ENCODE measurements at regions not wholly inside any gene's neighbourhood (a gene's known extent, or its start where the extent isn't known, plus 50 kb on each side); places are given as distances from the start of the nearest gene placed in this dataset.
"Not testable (repeated sequence)": the region's sequence is repeated elsewhere in the genome, so short reads cannot be mapped to it uniquely, and the experiment has no call there.

DNA sequence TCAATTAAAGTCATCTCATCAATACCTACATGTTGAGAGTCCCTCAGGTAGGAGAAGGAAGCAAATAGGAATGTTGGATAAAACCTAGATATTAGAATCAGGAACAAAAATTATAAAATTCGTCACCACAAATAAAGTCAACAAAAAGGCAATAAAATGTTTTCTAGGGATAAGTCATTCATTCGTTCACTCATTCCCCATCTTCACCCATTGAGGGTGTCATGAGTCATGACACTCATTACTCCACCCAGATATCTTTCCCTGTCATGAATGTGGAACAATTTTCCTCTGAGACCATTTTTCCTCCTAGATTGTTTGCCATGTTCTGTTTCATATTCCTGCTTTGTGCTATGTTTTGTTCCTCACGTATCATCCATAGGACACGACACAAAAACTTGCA is 50.9 kb upstream of the OLIG3 start:
- Mint-ChIP-seq H3K27ac (no peak overlapping the region), H3K9me3 (peaks cover 5% of the 10 kb centered on the region), H3K4me1 (ENCODE audit: low read depth) (peaks cover 14% of the 10 kb centered on the region), H3K27me3 (ENCODE audit: low read depth) (peaks cover 37% of the 10 kb centered on the region), H3K4me3 (no peak overlapping the region), H3K36me3 (ENCODE audit: low read depth) (no peaks in the 10 kb centered on the region)

DNA sequence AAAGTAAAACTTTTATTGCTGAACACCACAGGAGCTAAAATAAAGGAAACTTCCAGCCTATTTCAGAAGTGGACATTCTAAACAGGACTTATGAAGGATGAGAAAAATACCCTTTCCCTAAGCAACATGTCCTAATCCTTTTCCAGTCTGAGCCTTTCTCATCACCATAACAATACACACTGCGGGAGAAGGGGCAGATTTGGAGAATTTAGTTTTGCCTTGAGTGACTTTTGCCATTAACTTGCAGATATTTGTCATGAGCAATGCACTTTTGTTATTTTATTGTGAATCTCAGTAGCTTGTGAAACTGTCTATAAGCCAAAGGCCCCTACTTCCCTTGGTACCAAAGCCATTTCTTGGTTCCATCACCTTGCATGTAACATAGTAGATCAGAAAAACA is 53.0 kb upstream of the OLIG3 start:
- peaks cover 34% of the 10 kb centered on the region for H3K27me3 Mint-ChIP-seq (ENCODE audit: low read depth)
- H3K27ac Mint-ChIP-seq, result no peak overlapping the region
- H3K4me3 Mint-ChIP-seq, result no peak overlapping the region
- H3K9me3 Mint-ChIP-seq, result peaks cover 1% of the 10 kb centered on the region
- peaks cover 11% of the 10 kb centered on the region for H3K4me1 Mint-ChIP-seq (ENCODE audit: low read depth)
- H3K36me3 Mint-ChIP-seq (ENCODE audit: low read depth), result no peaks in the 10 kb centered on the region

DNA sequence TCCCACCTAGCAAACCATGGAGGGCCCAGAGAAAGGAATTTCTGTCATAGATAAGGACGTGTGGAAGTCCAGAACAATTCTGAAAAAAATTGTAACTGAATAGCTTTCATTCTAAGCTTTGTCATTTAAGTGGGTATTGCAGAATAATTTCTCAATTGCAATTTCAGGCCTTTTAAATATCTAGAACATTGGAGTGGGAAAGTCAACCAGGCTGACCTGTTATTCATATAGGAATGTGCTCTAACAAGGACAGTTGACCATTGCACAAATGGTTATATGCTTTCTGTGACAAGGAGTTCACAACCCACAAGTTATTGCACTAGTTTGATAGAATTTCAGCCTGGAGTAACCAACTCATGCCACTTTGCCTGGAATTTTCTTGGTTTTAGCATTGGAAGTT is 53.4 kb upstream of the OLIG3 start:
- no peaks in the 10 kb centered on the region for H3K9me3 Mint-ChIP-seq
- H3K4me3 Mint-ChIP-seq, result no peak overlapping the region
- no peak overlapping the region for H3K27ac Mint-ChIP-seq
- H3K27me3 Mint-ChIP-seq (ENCODE audit: low read depth), result peaks cover 34% of the 10 kb centered on the region
- peaks cover 9% of the 10 kb centered on the region for H3K4me1 Mint-ChIP-seq (ENCODE audit: low read depth)
- H3K36me3 Mint-ChIP-seq (ENCODE audit: low read depth), result no peaks in the 10 kb centered on the region

DNA sequence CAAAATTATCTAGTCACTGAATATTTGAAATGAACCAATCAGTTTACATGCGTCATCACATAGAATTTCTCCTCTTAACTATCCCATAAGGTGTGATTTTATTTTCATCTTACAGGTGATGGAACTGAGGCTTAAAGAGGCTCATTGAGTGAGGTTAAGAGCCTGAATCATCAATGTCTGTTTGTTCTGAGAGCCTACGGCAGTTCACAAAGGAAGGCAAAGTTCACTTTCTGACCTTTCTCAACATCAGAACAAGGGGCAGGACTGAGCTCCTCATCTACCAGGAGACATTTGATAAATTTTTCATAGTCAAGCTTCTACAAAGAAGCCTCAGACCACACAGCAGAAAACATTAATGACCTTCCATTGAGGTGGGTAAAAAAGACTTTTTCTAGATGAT is 54.9 kb upstream of the OLIG3 start:
- no peak overlapping the region for H3K27ac Mint-ChIP-seq
- H3K36me3 Mint-ChIP-seq (ENCODE audit: low read depth), result no peaks in the 10 kb centered on the region
- H3K9me3 Mint-ChIP-seq, result no peaks in the 10 kb centered on the region
- peaks cover 33% of the 10 kb centered on the region for H3K27me3 Mint-ChIP-seq (ENCODE audit: low read depth)
- no peak overlapping the region for H3K4me3 Mint-ChIP-seq
- H3K4me1 Mint-ChIP-seq (ENCODE audit: low read depth), result no peaks in the 10 kb centered on the region

DNA sequence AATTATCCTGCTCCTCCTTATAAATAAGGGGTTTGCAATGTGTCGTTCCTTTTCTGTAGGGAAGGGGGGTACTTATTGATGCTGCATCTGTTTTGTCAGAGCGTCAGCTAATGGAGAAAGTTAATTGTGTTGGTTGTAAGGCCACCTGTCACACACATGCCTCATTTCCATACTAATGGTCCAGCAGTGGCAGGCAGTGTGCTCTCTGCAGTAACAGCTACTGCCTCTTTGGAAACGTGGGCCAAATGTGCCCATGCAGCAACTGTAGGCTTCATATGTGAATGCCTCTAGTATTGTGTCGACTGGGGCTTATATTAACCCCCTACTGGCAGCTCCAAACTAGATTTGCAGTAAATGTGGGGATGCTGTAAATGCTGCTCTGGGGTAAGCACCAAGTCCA is 56.3 kb upstream of the OLIG3 start:
- H3K4me3 Mint-ChIP-seq, result no peak overlapping the region
- H3K9me3 Mint-ChIP-seq, result no peaks in the 10 kb centered on the region
- peaks cover 26% of the 10 kb centered on the region for H3K27me3 Mint-ChIP-seq (ENCODE audit: low read depth)
- H3K27ac Mint-ChIP-seq, result no peak overlapping the region
- H3K36me3 Mint-ChIP-seq (ENCODE audit: low read depth), result no peaks in the 10 kb centered on the region
- no peaks in the 10 kb centered on the region for H3K4me1 Mint-ChIP-seq (ENCODE audit: low read depth)

DNA sequence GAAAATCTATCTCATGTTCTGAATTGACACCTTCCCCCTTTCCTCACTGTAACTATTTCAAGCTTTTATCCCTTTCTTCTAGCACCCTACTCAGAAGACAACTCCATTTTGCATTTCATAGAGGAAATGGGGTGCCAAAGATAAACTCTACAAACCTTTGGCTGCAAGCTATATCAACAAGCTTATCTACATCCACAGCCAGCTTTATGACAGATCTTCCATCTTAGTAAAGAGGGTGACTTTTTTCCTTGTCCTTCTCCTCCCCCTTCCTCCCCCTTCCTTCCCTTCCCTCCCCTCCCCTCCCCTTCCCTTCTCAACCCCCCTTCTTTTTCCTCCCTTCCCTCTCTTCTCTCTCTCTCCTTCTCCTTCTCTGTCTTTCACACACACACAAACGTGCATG is 58.0 kb upstream of the OLIG3 start:
- Mint-ChIP-seq H3K4me1 (ENCODE audit: low read depth) (peaks cover 2% of the 10 kb centered on the region), H3K4me3 (no peak overlapping the region), H3K27me3 (ENCODE audit: low read depth) (peaks cover 25% of the 10 kb centered on the region), H3K27ac (no peak overlapping the region), H3K9me3 (no peaks in the 10 kb centered on the region), H3K36me3 (ENCODE audit: low read depth) (no peaks in the 10 kb centered on the region)

DNA sequence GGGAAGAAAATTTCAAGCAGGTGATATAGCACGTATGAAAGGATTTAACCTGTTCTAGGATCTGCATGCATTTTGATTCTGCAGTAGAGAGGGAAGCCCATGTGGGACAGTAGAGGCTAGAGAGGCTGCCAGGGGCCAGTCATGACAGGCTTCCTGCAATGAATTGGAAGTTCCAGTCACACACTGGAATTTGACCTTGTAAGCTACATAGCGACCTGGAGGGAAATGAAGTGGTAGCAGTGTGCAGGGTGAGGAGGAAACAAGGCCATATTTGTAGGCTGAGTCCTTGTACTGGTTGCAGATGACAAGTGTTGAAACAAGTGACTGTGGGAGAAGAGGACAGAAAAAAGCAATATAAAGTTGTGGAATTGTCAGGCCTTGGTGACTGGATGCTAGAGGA is 58.6 kb upstream of the OLIG3 start:
- Mint-ChIP-seq H3K9me3 (no peaks in the 10 kb centered on the region), H3K4me1 (ENCODE audit: low read depth) (peaks cover 2% of the 10 kb centered on the region), H3K27ac (no peak overlapping the region), H3K27me3 (ENCODE audit: low read depth) (peaks cover 20% of the 10 kb centered on the region), H3K36me3 (ENCODE audit: low read depth) (no peaks in the 10 kb centered on the region), H3K4me3 (no peak overlapping the region)

DNA sequence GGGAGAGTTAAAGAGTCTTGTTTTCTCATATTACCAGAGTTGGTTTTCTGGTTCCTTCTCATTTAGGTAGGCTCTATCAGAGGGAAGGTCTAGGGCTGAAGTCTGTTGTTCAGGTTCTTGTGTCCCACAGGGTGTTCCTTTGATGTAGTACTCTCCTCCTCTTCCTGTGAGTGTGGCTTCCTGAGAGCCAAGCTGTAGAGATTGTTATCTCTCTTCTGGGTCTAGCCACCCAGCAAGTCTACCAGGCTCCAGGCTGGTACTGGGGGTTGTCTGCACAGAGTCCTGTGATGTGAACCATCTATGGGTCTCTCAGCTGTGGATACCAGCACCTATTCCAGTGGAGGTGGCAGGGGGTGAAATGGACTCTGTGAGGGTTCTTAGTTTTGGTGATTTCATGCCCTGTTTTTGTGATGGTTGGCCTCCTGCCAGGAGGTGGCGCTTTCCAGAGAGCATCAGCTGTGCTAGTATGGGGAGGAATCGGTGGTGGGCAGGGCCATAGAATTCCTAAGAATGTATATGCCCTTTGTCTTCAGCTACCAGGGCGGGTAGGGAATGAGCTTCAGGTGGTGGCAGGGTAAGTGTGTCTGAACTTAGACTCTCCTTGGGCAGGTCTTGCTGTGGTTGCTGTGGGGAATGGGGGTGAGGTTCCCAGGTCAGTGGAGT is 65.5 kb upstream of the OLIG3 start:
- not testable (repeated sequence) for H3K27me3 Mint-ChIP-seq (ENCODE audit: low read depth); H3K36me3 Mint-ChIP-seq (ENCODE audit: low read depth)
- Mint-ChIP-seq H3K9me3 (peaks cover 26% of the 10 kb centered on the region), H3K4me3 (peak overlapping the region; percentile 45), H3K27ac (peak overlapping the region; percentile 26), H3K4me1 (ENCODE audit: low read depth) (peaks cover 15% of the 10 kb centered on the region)

DNA sequence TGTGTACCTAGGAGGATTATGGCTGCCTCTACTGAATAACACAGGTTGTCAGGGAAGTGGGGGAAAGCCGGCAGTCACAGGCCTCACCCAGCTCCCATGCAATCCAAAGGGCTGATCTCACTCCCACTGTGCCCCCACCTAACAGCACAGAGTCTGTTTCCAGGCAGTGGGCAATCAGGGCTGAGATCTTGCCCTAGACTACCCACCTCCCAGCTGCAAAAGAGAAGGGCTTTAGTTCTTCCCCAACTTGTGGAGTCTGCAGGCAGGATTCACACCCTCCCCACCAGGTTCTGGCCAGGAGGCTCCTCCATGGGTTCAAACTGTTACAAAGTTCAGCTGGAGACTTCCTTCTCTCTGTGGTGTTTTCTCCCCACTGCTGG is 66.0 kb upstream of the OLIG3 start:
- H3K27me3 Mint-ChIP-seq (ENCODE audit: low read depth), result peaks cover 7% of the 10 kb centered on the region
- no peak overlapping the region for H3K27ac Mint-ChIP-seq
- H3K36me3 Mint-ChIP-seq (ENCODE audit: low read depth), result peaks cover 10% of the 10 kb centered on the region
- peaks cover 15% of the 10 kb centered on the region for H3K4me1 Mint-ChIP-seq (ENCODE audit: low read depth)
- H3K9me3 Mint-ChIP-seq, result peaks cover 26% of the 10 kb centered on the region
- H3K4me3 Mint-ChIP-seq, result no peak overlapping the region

DNA sequence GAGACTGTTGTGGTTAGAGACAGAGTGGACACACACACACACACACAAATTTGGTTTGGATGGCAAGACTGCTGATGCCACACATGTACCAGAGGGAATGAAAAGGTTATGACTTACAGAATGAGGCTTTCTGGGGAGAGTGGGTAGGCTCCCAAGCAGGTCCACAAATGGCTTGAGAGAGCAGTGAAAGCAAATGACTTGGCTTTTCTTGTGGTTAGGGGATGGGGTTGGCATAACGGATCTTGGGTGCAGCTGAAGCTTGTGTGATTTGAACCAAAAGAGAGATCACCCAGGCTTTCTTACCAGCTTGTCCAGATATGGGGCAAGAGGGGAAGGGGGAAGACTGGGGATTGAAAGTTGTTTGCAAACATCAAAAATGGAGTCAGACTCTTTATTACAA is 73.9 kb upstream of the OLIG3 start:
- Mint-ChIP-seq H3K4me1 (ENCODE audit: low read depth) (no peaks in the 10 kb centered on the region), H3K27ac (no peak overlapping the region), H3K36me3 (ENCODE audit: low read depth) (no peaks in the 10 kb centered on the region), H3K9me3 (peaks cover 9% of the 10 kb centered on the region), H3K4me3 (no peak overlapping the region), H3K27me3 (ENCODE audit: low read depth) (peaks cover 52% of the 10 kb centered on the region)

DNA sequence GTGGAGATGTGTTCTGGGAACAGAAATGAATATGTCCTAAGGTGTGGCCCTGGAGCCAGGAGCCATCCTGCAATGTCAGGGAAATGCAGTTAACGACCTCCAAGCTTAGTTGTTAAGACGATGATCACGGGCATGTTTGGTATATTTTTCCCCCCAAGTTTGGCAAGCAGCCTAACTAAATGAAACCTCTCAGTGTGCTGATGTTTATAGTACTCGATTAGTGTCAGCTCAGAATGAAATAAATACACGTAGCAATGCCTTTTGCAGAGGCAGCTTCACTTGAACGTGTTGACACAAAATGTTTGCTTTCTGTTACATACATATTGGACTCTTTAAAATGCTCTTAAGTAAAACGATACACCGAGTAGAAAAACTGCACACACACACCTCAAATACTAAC is 76.2 kb upstream of the OLIG3 start:
- Mint-ChIP-seq H3K36me3 (ENCODE audit: low read depth) (no peaks in the 10 kb centered on the region), H3K27ac (no peak overlapping the region), H3K9me3 (no peaks in the 10 kb centered on the region), H3K4me1 (ENCODE audit: low read depth) (no peaks in the 10 kb centered on the region), H3K4me3 (no peak overlapping the region), H3K27me3 (ENCODE audit: low read depth) (peaks cover 71% of the 10 kb centered on the region)

DNA sequence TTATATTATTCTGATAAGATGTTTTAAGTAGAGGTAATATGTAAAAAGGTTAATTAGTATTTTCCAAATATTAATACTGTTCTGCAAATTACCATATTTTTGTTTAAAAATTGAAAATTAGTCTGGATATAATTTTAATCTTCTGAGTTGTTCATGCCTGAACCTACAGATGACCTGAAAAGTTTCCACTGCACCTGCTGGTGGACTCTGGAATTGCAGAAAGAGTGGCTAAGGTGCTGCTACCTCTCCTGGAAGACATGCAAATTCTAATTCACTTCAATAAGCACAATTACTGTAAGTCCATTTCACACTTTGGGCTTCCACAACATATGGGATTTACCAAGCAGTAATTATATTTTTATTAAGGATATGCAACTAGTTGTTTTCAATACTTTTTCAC is 77.7 kb upstream of the OLIG3 start:
- no peak overlapping the region for H3K4me3 Mint-ChIP-seq
- H3K27me3 Mint-ChIP-seq (ENCODE audit: low read depth), result peaks cover 69% of the 10 kb centered on the region
- H3K4me1 Mint-ChIP-seq (ENCODE audit: low read depth), result no peaks in the 10 kb centered on the region
- no peaks in the 10 kb centered on the region for H3K9me3 Mint-ChIP-seq
- no peaks in the 10 kb centered on the region for H3K36me3 Mint-ChIP-seq (ENCODE audit: low read depth)
- H3K27ac Mint-ChIP-seq, result no peak overlapping the region

DNA sequence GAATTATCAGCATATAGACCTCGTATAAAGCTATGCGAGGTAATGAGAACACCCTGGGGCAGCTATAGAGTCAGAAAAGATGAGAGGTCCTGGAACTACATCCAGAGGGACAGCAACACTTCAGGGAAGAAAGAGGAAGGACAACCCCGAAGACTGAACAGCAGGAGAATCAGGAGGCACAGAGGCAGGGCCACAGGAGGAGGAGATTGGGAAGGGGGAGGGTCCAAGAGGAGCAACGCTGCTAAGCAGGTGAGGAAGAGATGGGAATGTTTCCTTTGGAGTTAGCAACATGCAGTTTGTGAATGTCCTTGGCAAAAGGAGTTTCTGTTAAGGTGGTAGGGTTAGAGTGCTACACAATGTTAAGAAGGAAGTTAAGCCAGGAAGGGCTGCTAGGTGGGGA is 79.5 kb upstream of the OLIG3 start:
- H3K27me3 Mint-ChIP-seq (ENCODE audit: low read depth), result peaks cover 60% of the 10 kb centered on the region
- no peaks in the 10 kb centered on the region for H3K4me1 Mint-ChIP-seq (ENCODE audit: low read depth)
- no peak overlapping the region for H3K4me3 Mint-ChIP-seq
- H3K9me3 Mint-ChIP-seq, result no peaks in the 10 kb centered on the region
- H3K27ac Mint-ChIP-seq, result no peak overlapping the region
- H3K36me3 Mint-ChIP-seq (ENCODE audit: low read depth), result no peaks in the 10 kb centered on the region

DNA sequence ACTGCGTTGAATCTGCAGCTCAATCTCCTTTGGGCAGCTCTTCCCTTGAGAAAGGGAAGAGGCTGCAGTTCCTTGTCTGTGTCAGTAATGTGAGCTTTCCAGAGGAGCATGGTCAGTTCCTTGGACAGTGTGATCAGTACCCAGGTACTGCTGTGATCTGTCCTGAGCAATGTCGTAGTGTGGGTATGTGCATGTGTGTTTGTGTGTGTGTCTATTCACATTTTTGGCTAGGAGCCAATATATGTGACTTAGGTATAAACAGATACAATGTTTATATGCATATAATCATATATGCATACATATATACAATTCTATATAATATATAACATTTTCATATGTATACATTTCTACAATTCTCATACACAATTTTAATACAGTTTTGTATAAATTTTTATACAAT is 85.4 kb upstream of the OLIG3 start:
- Mint-ChIP-seq H3K27ac (no peak overlapping the region), H3K9me3 (no peaks in the 10 kb centered on the region), H3K27me3 (ENCODE audit: low read depth) (peaks cover 28% of the 10 kb centered on the region), H3K36me3 (ENCODE audit: low read depth) (peaks cover 2% of the 10 kb centered on the region), H3K4me3 (no peak overlapping the region), H3K4me1 (ENCODE audit: low read depth) (no peaks in the 10 kb centered on the region)

DNA sequence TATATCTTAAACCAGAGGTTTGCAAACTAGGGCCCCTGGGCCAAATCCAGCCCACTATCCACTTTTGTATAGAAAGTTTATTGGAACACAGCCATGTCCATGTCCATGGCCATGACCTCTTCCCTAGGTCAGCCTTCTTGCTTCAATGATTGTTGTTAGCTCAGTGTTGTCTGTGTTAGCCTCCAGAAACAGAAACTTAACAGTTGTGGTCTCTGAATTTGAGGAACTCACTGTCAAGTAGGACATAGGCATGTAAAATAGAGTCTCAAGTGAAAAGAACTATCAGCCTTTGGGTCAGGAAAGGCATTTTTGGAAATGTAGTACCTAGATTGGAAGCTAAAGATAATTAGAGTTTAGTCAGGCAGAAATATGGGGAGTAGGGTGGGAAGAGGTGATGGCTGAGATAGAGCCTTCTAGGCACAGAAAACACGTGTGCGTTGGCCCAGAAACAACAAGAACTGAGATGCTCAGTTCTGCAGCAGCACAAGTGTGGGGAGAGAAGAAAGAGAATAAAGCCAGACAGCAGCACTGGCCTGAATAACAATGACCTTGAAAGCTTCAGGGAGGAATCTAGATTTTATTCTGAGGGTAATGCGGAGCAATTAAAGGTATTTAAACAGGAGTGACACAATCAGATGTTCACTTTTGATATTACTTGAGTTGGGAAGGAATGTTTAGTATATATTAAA is 87.0 kb upstream of the OLIG3 start:
- no peaks in the 10 kb centered on the region for H3K9me3 Mint-ChIP-seq
- H3K27me3 Mint-ChIP-seq (ENCODE audit: low read depth), result peaks cover 30% of the 10 kb centered on the region
- no peak overlapping the region for H3K27ac Mint-ChIP-seq
- H3K4me3 Mint-ChIP-seq, result no peak overlapping the region
- peaks cover 2% of the 10 kb centered on the region for H3K36me3 Mint-ChIP-seq (ENCODE audit: low read depth)
- no peaks in the 10 kb centered on the region for H3K4me1 Mint-ChIP-seq (ENCODE audit: low read depth)
